ENCODE measurements at regions not wholly inside any gene's neighbourhood (a gene's known extent, or its start where the extent isn't known, plus 50 kb on each side); places are given as distances from the start of the nearest gene placed in this dataset.

DNA sequence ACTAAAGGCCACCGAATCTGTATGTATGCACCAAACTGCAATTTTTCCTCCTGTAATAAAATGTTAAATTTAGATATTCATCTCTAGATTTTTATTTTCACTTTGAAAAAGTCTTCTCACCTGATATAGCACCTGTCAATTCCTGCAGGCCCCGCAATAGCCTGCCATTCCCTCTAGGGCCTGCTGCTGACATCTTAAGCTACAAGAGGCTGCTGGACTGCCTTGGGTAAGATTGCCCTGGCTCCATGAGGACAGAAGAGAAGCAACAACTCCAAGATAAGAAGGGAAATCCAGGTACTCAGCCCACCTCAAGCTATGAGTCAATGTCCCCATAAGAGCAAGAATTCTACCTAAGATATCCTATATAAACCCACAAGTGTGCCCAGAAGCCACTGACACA lies 230.2 kb upstream of the AGTR2 start (continued):
- TF ChIP-seq NKRF (conservative IDR thresholded peaks at IDR 0.05), result no peak

- BruUV-seq (replicated peaks), result no TSS peak
- ChIA-PET POLR2A (interaction anchor here (0.7 to 0.9 kb wide), 2 partner anchors 18 to 28 kb away, joined by 3 to 4 read pairs; no protein-coding TSS in a partner anchor), SMC1A (ENCODE audit: uncharacterized antibody, unreplicated experiment) (interaction anchor here (0.8 to 1.9 kb wide), 8 partner anchors 14 to 377 kb away, joined by 3 to 9 read pairs (median 4); no protein-coding TSS in a partner anchor), RAD21 (ENCODE audit: unreplicated experiment) (interaction anchor here (0.6 to 3.5 kb wide), 5 partner anchors 12 to 49 kb away, joined by 3 to 21 read pairs (median 4); no protein-coding TSS in a partner anchor), CTCF (interaction anchor here (0.6 to 2.3 kb wide), 8 partner anchors 16 to 610 kb away, joined by 3 to 9 read pairs (median 4); no protein-coding TSS in a partner anchor)
- in situ Hi-C loops (cut with MboI) (loop anchor here (10.0 kb wide), 1 partner anchor 286 kb away; no protein-coding TSS in a partner anchor), intact Hi-C loops (cut with micrococcal nuclease; ENCODE audit: unreplicated experiment) (loop anchor here (1.0 to 5.0 kb wide), 3 partner anchors 42 to 249 kb away; no protein-coding TSS in a partner anchor)
- H3K36me3 ChIP-seq (ENCODE audit: control insufficient read depth in 2 of 2, insufficient read depth in 2 of 2, low read length in 1 of 2), result no peaks in the 10 kb centered on the region
- H2AFZ ChIP-seq (ENCODE audit: control insufficient read depth, low read depth, low read length), result peak overlapping the region; percentile 8; the same call in 1 of the 2 replicates
- no peaks in the 10 kb centered on the region; the same call in 2 of the 3 replicates for H3K9me3 ChIP-seq (replicated peaks; ENCODE audit: control insufficient read depth, insufficient read depth, low read length)
- FAIRE-seq (peak; percentile 7), DNase-seq (ENCODE audit: low read depth, low spot score) (peak; percentile 43), ATAC-seq (peak; percentile 77)
- H3K9ac ChIP-seq (ENCODE audit: control insufficient read depth, insufficient read depth, low read length), result no peak overlapping the region
- H4K20me1 ChIP-seq (ENCODE audit: control insufficient read depth, insufficient read depth), result no peaks in the 10 kb centered on the region
- H3K79me2 ChIP-seq (ENCODE audit: control insufficient read depth, insufficient read depth, low read length), result no peaks in the 10 kb centered on the region
- H3K27ac ChIP-seq (ENCODE audit: control insufficient read depth, insufficient read depth), result 0 out of 2 replicates have a peak overlapping the region, but pooled peaks have one; percentile 5
- H3K4me3 ChIP-seq, result no peak overlapping the region
- no peaks in the 10 kb centered on the region for H3K27me3 ChIP-seq (replicated peaks in 1 of 2; ENCODE audit: control insufficient read depth in 2 of 2, insufficient read depth in 2 of 2, low read length in 1 of 2)
- H3K4me1 ChIP-seq (ENCODE audit: control insufficient read depth, insufficient read depth, low read length), result peaks cover 11% of the 10 kb centered on the region; the same call in 1 of the 2 replicates
- no peak overlapping the region for H3K4me2 ChIP-seq (ENCODE audit: control insufficient read depth, insufficient read depth)
- WGBS (ENCODE audit: insufficient coverage, insufficient replicate concordance, low lambda C conversion rate, missing lambda C conversion rate), result 27% methylated on average over 7 of the region's 7 CpGs
- no peak for TF ChIP-seq TCF12 (IDR thresholded peaks at IDR 0.05; ENCODE audit: low read depth, low read length)
- peak; percentile 45; the same call in 1 of the 2 replicates for TF ChIP-seq CREM (IDR thresholded peaks at IDR 0.05; ENCODE audit: low read depth)
- no peak for TF ChIP-seq IRF4 (IDR thresholded peaks at IDR 0.05; ENCODE audit: low read depth, low read length)
- no peak for TF ChIP-seq POLR2AphosphoS2 (IDR thresholded peaks at IDR 0.05; ENCODE audit: low read depth, low read length)
- no peak for TF ChIP-seq CHD4 (IDR thresholded peaks at IDR 0.05)
- no peak for TF ChIP-seq USF2 (IDR thresholded peaks at IDR 0.05; ENCODE audit: borderline replicate concordance, low read depth, low read length)
- no peak for TF ChIP-seq HSF1 (IDR thresholded peaks at IDR 0.05; ENCODE audit: low read depth, low read length)
- TF ChIP-seq SREBF2 (IDR thresholded peaks at IDR 0.05; ENCODE audit: low read length), result no peak
- TF ChIP-seq, protein P1, sequence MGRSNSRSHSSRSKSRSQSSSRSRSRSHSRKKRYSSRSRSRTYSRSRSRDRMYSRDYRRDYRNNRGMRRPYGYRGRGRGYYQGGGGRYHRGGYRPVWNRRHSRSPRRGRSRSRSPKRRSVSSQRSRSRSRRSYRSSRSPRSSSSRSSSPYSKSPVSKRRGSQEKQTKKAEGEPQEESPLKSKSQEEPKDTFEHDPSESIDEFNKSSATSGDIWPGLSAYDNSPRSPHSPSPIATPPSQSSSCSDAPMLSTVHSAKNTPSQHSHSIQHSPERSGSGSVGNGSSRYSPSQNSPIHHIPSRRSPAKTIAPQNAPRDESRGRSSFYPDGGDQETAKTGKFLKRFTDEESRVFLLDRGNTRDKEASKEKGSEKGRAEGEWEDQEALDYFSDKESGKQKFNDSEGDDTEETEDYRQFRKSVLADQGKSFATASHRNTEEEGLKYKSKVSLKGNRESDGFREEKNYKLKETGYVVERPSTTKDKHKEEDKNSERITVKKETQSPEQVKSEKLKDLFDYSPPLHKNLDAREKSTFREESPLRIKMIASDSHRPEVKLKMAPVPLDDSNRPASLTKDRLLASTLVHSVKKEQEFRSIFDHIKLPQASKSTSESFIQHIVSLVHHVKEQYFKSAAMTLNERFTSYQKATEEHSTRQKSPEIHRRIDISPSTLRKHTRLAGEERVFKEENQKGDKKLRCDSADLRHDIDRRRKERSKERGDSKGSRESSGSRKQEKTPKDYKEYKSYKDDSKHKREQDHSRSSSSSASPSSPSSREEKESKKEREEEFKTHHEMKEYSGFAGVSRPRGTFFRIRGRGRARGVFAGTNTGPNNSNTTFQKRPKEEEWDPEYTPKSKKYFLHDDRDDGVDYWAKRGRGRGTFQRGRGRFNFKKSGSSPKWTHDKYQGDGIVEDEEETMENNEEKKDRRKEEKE (IDR thresholded peaks at IDR 0.05), result no peak
- no peak for TF ChIP-seq ELK1 (IDR thresholded peaks at IDR 0.05; ENCODE audit: low read depth, low read length)
- no peak for TF ChIP-seq SUZ12 (IDR thresholded peaks at IDR 0.05; ENCODE audit: unreplicated experiment)
These were observed 229.6 kb upstream of the AGTR2 start for GRCh38 chrX:115940888-115941332.

All from GM12878 (cell line).